ENCODE measurements at regions not wholly inside any gene's neighbourhood (a gene's known extent, or its start where the extent isn't known, plus 50 kb on each side); places are given as distances from the start of the nearest gene placed in this dataset.

- no peak overlapping the region for H2AFZ ChIP-seq (ENCODE audit: low read depth, low read length)
- no peak overlapping the region for H3K4me2 ChIP-seq (ENCODE audit: low read length)
- H3K79me2 ChIP-seq (ENCODE audit: low read length) = no peaks in the 10 kb centered on the region
- no peak overlapping the region for H3K9ac ChIP-seq (ENCODE audit: low read length)
- no peak overlapping the region for H3K27ac ChIP-seq (ENCODE audit: low read length)
- no peaks in the 10 kb centered on the region for H3K36me3 ChIP-seq (replicated peaks; ENCODE audit: low read depth, low read length)
- H3K4me3 ChIP-seq (ENCODE audit: low read length) = no peak overlapping the region
- TF ChIP-seq CTCF (IDR thresholded peaks at IDR 0.05; ENCODE audit: low read depth, low read length) (no peak), EZH2phosphoT487 (IDR thresholded peaks at IDR 0.05; ENCODE audit: low read depth) (no peak)
- no peaks in the 10 kb centered on the region for H3K9me3 ChIP-seq (ENCODE audit: insufficient read depth, low read length)
- H3K27me3 ChIP-seq (ENCODE audit: low read depth, low read length) = no peaks in the 10 kb centered on the region
- H3K4me1 ChIP-seq (ENCODE audit: low read length) = peaks cover 20% of the 10 kb centered on the region
- H4K20me1 ChIP-seq (ENCODE audit: insufficient read depth, low read length) = no peaks in the 10 kb centered on the region
Measured at GRCh38 chr2:106304612-106305184, 110.6 kb upstream of the UXS1 start.

- H3K27ac ChIP-seq (ENCODE audit: low read length) = no peak overlapping the region
- H3K4me1 ChIP-seq (ENCODE audit: low read length) = no peaks in the 10 kb centered on the region
- no peak overlapping the region for H3K4me2 ChIP-seq (ENCODE audit: low read length)
- H3K36me3 ChIP-seq (replicated peaks; ENCODE audit: low read depth, low read length) = no peaks in the 10 kb centered on the region
- no peak overlapping the region for H3K9ac ChIP-seq (ENCODE audit: low read length)
- H3K9me3 ChIP-seq (ENCODE audit: insufficient read depth, low read length) = no peaks in the 10 kb centered on the region
- H3K27me3 ChIP-seq (ENCODE audit: low read depth, low read length) = no peaks in the 10 kb centered on the region
- TF ChIP-seq EZH2phosphoT487 (IDR thresholded peaks at IDR 0.05; ENCODE audit: low read depth) = no peak
- TF ChIP-seq CTCF (IDR thresholded peaks at IDR 0.05; ENCODE audit: low read depth, low read length) = no peak
- no peak overlapping the region for H2AFZ ChIP-seq (ENCODE audit: low read depth, low read length)
- H4K20me1 ChIP-seq (ENCODE audit: insufficient read depth, low read length) = no peaks in the 10 kb centered on the region
- H3K4me3 ChIP-seq (ENCODE audit: low read length) = no peak overlapping the region
- no peaks in the 10 kb centered on the region for H3K79me2 ChIP-seq (ENCODE audit: low read length)
Measured at GRCh38 chr2:106299696-106300095, 105.6 kb upstream of the UXS1 start.

- Histone ChIP-seq H3K4me1 (ENCODE audit: low read length) (no peaks in the 10 kb centered on the region), H4K20me1 (ENCODE audit: insufficient read depth, low read length) (no peaks in the 10 kb centered on the region), H3K27ac (ENCODE audit: low read length) (no peak overlapping the region), H3K9me3 (ENCODE audit: insufficient read depth, low read length) (no peaks in the 10 kb centered on the region), H3K27me3 (ENCODE audit: low read depth, low read length) (no peaks in the 10 kb centered on the region), H3K79me2 (ENCODE audit: low read length) (no peaks in the 10 kb centered on the region), H3K4me2 (ENCODE audit: low read length) (no peak overlapping the region), H3K4me3 (ENCODE audit: low read length) (no peak overlapping the region), H2AFZ (ENCODE audit: low read depth, low read length) (no peak overlapping the region), H3K36me3 (replicated peaks; ENCODE audit: low read depth, low read length) (no peaks in the 10 kb centered on the region), H3K9ac (ENCODE audit: low read length) (no peak overlapping the region)
- TF ChIP-seq CTCF (IDR thresholded peaks at IDR 0.05; ENCODE audit: low read depth, low read length) (no peak), EZH2phosphoT487 (IDR thresholded peaks at IDR 0.05; ENCODE audit: low read depth) (no peak)
Measured at GRCh38 chr2:106296182-106296815, 102.2 kb upstream of the UXS1 start.

GRCh38 chr2:106294182-106294581 is 100.1 kb upstream of the UXS1 start:
- H4K20me1 ChIP-seq (ENCODE audit: insufficient read depth, low read length) = no peaks in the 10 kb centered on the region
- no peaks in the 10 kb centered on the region for H3K79me2 ChIP-seq (ENCODE audit: low read length)
- no peak overlapping the region for H2AFZ ChIP-seq (ENCODE audit: low read depth, low read length)
- H3K9me3 ChIP-seq (ENCODE audit: insufficient read depth, low read length) = no peaks in the 10 kb centered on the region
- H3K4me1 ChIP-seq (ENCODE audit: low read length) = no peaks in the 10 kb centered on the region
- H3K36me3 ChIP-seq (replicated peaks; ENCODE audit: low read depth, low read length) = no peaks in the 10 kb centered on the region
- no peak overlapping the region for H3K4me2 ChIP-seq (ENCODE audit: low read length)
- H3K27ac ChIP-seq (ENCODE audit: low read length) = no peak overlapping the region
- no peak overlapping the region for H3K4me3 ChIP-seq (ENCODE audit: low read length)
- no peak for TF ChIP-seq EZH2phosphoT487 (IDR thresholded peaks at IDR 0.05; ENCODE audit: low read depth)
- TF ChIP-seq CTCF (IDR thresholded peaks at IDR 0.05; ENCODE audit: low read depth, low read length) = no peak
- H3K9ac ChIP-seq (ENCODE audit: low read length) = no peak overlapping the region
- no peaks in the 10 kb centered on the region for H3K27me3 ChIP-seq (ENCODE audit: low read depth, low read length)
